GM23338 (cell line): ENCODE measurements at regions not wholly inside any gene's neighbourhood (a gene's known extent, or its start where the extent isn't known, plus 50 kb on each side); places are given as distances from the start of the nearest gene placed in this dataset.

Experiments
- ATAC-seq: fragments of 200-7000 bp; cut with Tn5 transposase; 3 replicates; pipeline ENCODE4 v1.9.1; 2020
- DNase-seq: peaks from one replicate; pipeline ENCODE4 v3.0.0-alpha.2; 2015; ENCODE audit warnings: low spot score
- H2AFZ ChIP-seq: fragments of 200-600 bp; sonication (generic); 2 replicates; pipeline ENCODE4 v1.8.0; 2016; ENCODE audit warnings: antibody characterized with exemption, mild to moderate bottlenecking, moderate library complexity
- H3F3A ChIP-seq: fragments of 200-600 bp; sonication (generic); replicated peaks from 2 replicates; pipeline ENCODE4 v1.8.0; 2017; ENCODE audit warnings: antibody characterized with exemption, mixed run types, low read depth
- H3K27ac ChIP-seq: fragments of 200-600 bp; sonication (generic); 2 replicates; pipeline ENCODE4 v1.6.1; 2016; ENCODE audit warnings: low read depth
- H3K27me3 ChIP-seq: fragments of 200-600 bp; sonication (generic); 2 replicates; pipeline ENCODE4 v1.8.0; 2016; ENCODE audit warnings: mild to moderate bottlenecking, mixed run types, moderate library complexity; ENCODE audit not compliant: insufficient read depth
- H3K36me3 ChIP-seq: fragments of 200-600 bp; sonication (generic); 2 replicates; pipeline ENCODE4 v1.8.0; 2016; ENCODE audit warnings: mild to moderate bottlenecking; ENCODE audit not compliant: insufficient read depth
- H3K4me1 ChIP-seq: fragments of 200-600 bp; sonication (generic); 2 replicates; pipeline ENCODE4 v1.8.0; 2016; ENCODE audit warnings: mild to moderate bottlenecking, moderate library complexity; ENCODE audit not compliant: insufficient read depth
- H3K4me2 ChIP-seq: fragments of 200-600 bp; sonication (generic); 2 replicates; pipeline ENCODE4 v1.7.1; 2017; ENCODE audit warnings: mixed run types
- H3K4me3 ChIP-seq: fragments of 200-600 bp; sonication (generic); 2 replicates; pipeline ENCODE4 v1.6.1; 2016; ENCODE audit warnings: mixed run types
- H3K79me2 ChIP-seq: fragments of 200-600 bp; sonication (generic); replicated peaks from 2 replicates; pipeline ENCODE4 v1.8.0; 2017; ENCODE audit warnings: mild to moderate bottlenecking; ENCODE audit not compliant: insufficient read depth
- H3K9me2 ChIP-seq: fragments of 200-600 bp; sonication (generic); 2 replicates; pipeline ENCODE4 v1.8.0; 2017; ENCODE audit not compliant: insufficient read depth
- H4K20me1 ChIP-seq: fragments of 200-600 bp; sonication (generic); replicated peaks from 2 replicates; pipeline ENCODE4 v1.8.0; 2017; ENCODE audit warnings: mild to moderate bottlenecking; ENCODE audit not compliant: insufficient read depth
- H3K27ac Mint-ChIP-seq: 2 replicates; pipeline ENCODE4 v1.8.0; 2020; ENCODE audit warnings: inconsistent platforms, mild to moderate bottlenecking, moderate library complexity, mixed read lengths
- H3K27me3 Mint-ChIP-seq: 3 replicates; pipeline ENCODE4 v1.8.0; 2022; ENCODE audit warnings: low read depth, mild to moderate bottlenecking, moderate library complexity, mixed read lengths, inconsistent platforms; ENCODE audit not compliant: insufficient read depth, poor library complexity
- H3K36me3 Mint-ChIP-seq: 3 replicates; pipeline ENCODE4 v1.8.0; 2021; ENCODE audit warnings: low read depth, mild to moderate bottlenecking, inconsistent platforms, moderate library complexity, mixed read lengths
- H3K4me1 Mint-ChIP-seq: 3 replicates; pipeline ENCODE4 v1.8.0; 2020; ENCODE audit warnings: mild to moderate bottlenecking, inconsistent platforms, mixed read lengths
- H3K4me3 Mint-ChIP-seq: 3 replicates; pipeline ENCODE4 v1.8.0; 2021; ENCODE audit warnings: moderate library complexity, mild to moderate bottlenecking, inconsistent platforms, mixed read lengths
- H3K9me3 Mint-ChIP-seq: 3 replicates; pipeline ENCODE4 v1.8.0; 2020; ENCODE audit warnings: moderate library complexity, mild to moderate bottlenecking, inconsistent platforms, mixed read lengths
- CREB1 ChIP-seq: fragments of 250-450 bp; sonication (Bioruptor Pico); IDR thresholded peaks from 2 replicates; pipeline ENCODE4 v1.5.0; 2020; ENCODE audit warnings: low read depth, mild to moderate bottlenecking, moderate library complexity
- EZH2 ChIP-seq: fragments of 200-600 bp; sonication (generic); IDR thresholded peaks from one replicate; pipeline ENCODE4 v1.8.0; 2017; ENCODE audit warnings: antibody characterized with exemption, mild to moderate bottlenecking, low read depth; ENCODE audit not compliant: unreplicated experiment
- EZH2phosphoT487 ChIP-seq: fragments of 200-600 bp; sonication (generic); IDR thresholded peaks from one replicate; pipeline ENCODE4 v1.8.1; 2018; ENCODE audit warnings: antibody characterized with exemption; ENCODE audit not compliant: unreplicated experiment
- JUNB ChIP-seq: IDR thresholded peaks from one replicate; pipeline ENCODE4 v1.6.1; 2016; ENCODE audit warnings: antibody characterized with exemption; ENCODE audit not compliant: unreplicated experiment
- NANOG ChIP-seq: IDR thresholded peaks from 2 replicates; pipeline ENCODE4 v1.6.1; 2016; ENCODE audit warnings: antibody characterized with exemption, borderline replicate concordance
- POLR2AphosphoS5 ChIP-seq: IDR thresholded peaks from 2 replicates; pipeline ENCODE4 v1.6.1; 2016; ENCODE audit warnings: antibody characterized with exemption, low read depth
- STAT1 ChIP-seq: IDR thresholded peaks from one replicate; pipeline ENCODE4 v1.6.1; 2016; ENCODE audit warnings: antibody characterized with exemption; ENCODE audit not compliant: unreplicated experiment
- ZNF114 ChIP-seq: fragments of 250-450 bp; sonication (Bioruptor Pico); IDR thresholded peaks from 2 replicates; pipeline ENCODE4 v1.5.0; 2020; ENCODE audit warnings: mild to moderate bottlenecking, moderate library complexity
- ZNF331 ChIP-seq: fragments of 250-450 bp; sonication (Bioruptor Pico); IDR thresholded peaks from 2 replicates; pipeline ENCODE4 v1.5.0; 2020; ENCODE audit warnings: low read depth, mild to moderate bottlenecking, moderate library complexity
- TF ChIP-seq, protein P1 (sequence below), 2 experiments: fragments of 200-600 bp in 1 of 2; sonication (generic) in 1 of 2; conservative IDR thresholded peaks; 2 replicates each; pipeline versions ENCODE4 v1.5.1 to v1.6.1; 2016 to 2017; ENCODE audit warnings: antibody characterized with exemption in 2 of 2, low read depth in 2 of 2, mild to moderate bottlenecking in 2 of 2, moderate library complexity in 1 of 2
- TF ChIP-seq, protein P2 (sequence below): IDR thresholded peaks from one replicate; pipeline ENCODE4 v1.6.1; 2018; ENCODE audit warnings: antibody characterized with exemption; ENCODE audit not compliant: unreplicated experiment
- TF ChIP-seq, protein P3 (sequence below): IDR thresholded peaks from 2 replicates; pipeline ENCODE4 v1.6.1; 2016; ENCODE audit warnings: antibody characterized with exemption
- TF ChIP-seq, protein P4 (sequence below): fragments of 250-450 bp; sonication (Bioruptor Pico); IDR thresholded peaks from 2 replicates; pipeline ENCODE4 v1.5.0; 2020; ENCODE audit warnings: mild to moderate bottlenecking, moderate library complexity

DNA sequence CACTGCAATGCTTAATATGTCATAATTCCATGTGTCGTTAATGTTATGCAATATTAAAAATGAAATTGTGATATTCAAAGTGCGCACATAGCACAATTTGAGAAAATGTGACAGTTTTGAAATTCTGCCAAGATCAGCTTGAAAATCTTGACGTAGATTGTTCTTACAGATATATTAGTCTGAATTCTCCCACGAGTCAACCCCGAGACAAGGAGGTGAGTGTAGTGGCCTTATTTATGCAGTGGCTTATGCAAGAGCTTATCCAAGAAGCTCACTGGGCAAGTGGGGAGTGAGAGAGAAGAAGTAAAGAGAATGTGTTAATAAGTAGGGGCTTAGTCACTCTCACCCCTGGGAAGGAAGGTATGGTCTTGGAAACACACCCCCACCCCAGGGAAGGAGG is 286.1 kb upstream of the STS start:
- H3K9me2 ChIP-seq, result no peaks in the 10 kb centered on the region
- H3K4me3 ChIP-seq, result no peak overlapping the region
- H2AFZ ChIP-seq, result no peak overlapping the region
- Mint-ChIP-seq H3K27ac (no peak overlapping the region), H3K4me1 (peaks cover 10% of the 10 kb centered on the region), H3K9me3 (peaks cover 49% of the 10 kb centered on the region), H3K36me3 (peaks cover 56% of the 10 kb centered on the region), H3K27me3 (no peaks in the 10 kb centered on the region), H3K4me3 (no peak overlapping the region)
- H4K20me1 ChIP-seq, result no peaks in the 10 kb centered on the region
- H3K79me2 ChIP-seq, result no peaks in the 10 kb centered on the region
- no peaks in the 10 kb centered on the region for H3K27me3 ChIP-seq
- DNase-seq (no peak), ATAC-seq (no peak)
- no peak overlapping the region for H3K4me2 ChIP-seq
- peaks cover 14% of the 10 kb centered on the region for H3K4me1 ChIP-seq
- no peak for TF ChIP-seq JUNB
- no peak for TF ChIP-seq EZH2
- TF ChIP-seq, protein P1, sequence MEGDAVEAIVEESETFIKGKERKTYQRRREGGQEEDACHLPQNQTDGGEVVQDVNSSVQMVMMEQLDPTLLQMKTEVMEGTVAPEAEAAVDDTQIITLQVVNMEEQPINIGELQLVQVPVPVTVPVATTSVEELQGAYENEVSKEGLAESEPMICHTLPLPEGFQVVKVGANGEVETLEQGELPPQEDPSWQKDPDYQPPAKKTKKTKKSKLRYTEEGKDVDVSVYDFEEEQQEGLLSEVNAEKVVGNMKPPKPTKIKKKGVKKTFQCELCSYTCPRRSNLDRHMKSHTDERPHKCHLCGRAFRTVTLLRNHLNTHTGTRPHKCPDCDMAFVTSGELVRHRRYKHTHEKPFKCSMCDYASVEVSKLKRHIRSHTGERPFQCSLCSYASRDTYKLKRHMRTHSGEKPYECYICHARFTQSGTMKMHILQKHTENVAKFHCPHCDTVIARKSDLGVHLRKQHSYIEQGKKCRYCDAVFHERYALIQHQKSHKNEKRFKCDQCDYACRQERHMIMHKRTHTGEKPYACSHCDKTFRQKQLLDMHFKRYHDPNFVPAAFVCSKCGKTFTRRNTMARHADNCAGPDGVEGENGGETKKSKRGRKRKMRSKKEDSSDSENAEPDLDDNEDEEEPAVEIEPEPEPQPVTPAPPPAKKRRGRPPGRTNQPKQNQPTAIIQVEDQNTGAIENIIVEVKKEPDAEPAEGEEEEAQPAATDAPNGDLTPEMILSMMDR (conservative IDR thresholded peaks at IDR 0.05; ENCODE audit: low read depth in 2 of 2), result no peak
- TF ChIP-seq, protein P2, sequence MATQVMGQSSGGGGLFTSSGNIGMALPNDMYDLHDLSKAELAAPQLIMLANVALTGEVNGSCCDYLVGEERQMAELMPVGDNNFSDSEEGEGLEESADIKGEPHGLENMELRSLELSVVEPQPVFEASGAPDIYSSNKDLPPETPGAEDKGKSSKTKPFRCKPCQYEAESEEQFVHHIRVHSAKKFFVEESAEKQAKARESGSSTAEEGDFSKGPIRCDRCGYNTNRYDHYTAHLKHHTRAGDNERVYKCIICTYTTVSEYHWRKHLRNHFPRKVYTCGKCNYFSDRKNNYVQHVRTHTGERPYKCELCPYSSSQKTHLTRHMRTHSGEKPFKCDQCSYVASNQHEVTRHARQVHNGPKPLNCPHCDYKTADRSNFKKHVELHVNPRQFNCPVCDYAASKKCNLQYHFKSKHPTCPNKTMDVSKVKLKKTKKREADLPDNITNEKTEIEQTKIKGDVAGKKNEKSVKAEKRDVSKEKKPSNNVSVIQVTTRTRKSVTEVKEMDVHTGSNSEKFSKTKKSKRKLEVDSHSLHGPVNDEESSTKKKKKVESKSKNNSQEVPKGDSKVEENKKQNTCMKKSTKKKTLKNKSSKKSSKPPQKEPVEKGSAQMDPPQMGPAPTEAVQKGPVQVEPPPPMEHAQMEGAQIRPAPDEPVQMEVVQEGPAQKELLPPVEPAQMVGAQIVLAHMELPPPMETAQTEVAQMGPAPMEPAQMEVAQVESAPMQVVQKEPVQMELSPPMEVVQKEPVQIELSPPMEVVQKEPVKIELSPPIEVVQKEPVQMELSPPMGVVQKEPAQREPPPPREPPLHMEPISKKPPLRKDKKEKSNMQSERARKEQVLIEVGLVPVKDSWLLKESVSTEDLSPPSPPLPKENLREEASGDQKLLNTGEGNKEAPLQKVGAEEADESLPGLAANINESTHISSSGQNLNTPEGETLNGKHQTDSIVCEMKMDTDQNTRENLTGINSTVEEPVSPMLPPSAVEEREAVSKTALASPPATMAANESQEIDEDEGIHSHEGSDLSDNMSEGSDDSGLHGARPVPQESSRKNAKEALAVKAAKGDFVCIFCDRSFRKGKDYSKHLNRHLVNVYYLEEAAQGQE, result no peak
- no peak for TF ChIP-seq NANOG
- TF ChIP-seq CREB1, result no peak
- TF ChIP-seq EZH2phosphoT487, result no peak
- no peak for TF ChIP-seq POLR2AphosphoS5
- no peak for TF ChIP-seq ZNF331 (CRISPR knock-in tag)
- TF ChIP-seq, protein P3, sequence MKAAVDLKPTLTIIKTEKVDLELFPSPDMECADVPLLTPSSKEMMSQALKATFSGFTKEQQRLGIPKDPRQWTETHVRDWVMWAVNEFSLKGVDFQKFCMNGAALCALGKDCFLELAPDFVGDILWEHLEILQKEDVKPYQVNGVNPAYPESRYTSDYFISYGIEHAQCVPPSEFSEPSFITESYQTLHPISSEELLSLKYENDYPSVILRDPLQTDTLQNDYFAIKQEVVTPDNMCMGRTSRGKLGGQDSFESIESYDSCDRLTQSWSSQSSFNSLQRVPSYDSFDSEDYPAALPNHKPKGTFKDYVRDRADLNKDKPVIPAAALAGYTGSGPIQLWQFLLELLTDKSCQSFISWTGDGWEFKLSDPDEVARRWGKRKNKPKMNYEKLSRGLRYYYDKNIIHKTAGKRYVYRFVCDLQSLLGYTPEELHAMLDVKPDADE, result no peak
- no peak for TF ChIP-seq ZNF114
- no peak for TF ChIP-seq STAT1
- TF ChIP-seq, protein P4, sequence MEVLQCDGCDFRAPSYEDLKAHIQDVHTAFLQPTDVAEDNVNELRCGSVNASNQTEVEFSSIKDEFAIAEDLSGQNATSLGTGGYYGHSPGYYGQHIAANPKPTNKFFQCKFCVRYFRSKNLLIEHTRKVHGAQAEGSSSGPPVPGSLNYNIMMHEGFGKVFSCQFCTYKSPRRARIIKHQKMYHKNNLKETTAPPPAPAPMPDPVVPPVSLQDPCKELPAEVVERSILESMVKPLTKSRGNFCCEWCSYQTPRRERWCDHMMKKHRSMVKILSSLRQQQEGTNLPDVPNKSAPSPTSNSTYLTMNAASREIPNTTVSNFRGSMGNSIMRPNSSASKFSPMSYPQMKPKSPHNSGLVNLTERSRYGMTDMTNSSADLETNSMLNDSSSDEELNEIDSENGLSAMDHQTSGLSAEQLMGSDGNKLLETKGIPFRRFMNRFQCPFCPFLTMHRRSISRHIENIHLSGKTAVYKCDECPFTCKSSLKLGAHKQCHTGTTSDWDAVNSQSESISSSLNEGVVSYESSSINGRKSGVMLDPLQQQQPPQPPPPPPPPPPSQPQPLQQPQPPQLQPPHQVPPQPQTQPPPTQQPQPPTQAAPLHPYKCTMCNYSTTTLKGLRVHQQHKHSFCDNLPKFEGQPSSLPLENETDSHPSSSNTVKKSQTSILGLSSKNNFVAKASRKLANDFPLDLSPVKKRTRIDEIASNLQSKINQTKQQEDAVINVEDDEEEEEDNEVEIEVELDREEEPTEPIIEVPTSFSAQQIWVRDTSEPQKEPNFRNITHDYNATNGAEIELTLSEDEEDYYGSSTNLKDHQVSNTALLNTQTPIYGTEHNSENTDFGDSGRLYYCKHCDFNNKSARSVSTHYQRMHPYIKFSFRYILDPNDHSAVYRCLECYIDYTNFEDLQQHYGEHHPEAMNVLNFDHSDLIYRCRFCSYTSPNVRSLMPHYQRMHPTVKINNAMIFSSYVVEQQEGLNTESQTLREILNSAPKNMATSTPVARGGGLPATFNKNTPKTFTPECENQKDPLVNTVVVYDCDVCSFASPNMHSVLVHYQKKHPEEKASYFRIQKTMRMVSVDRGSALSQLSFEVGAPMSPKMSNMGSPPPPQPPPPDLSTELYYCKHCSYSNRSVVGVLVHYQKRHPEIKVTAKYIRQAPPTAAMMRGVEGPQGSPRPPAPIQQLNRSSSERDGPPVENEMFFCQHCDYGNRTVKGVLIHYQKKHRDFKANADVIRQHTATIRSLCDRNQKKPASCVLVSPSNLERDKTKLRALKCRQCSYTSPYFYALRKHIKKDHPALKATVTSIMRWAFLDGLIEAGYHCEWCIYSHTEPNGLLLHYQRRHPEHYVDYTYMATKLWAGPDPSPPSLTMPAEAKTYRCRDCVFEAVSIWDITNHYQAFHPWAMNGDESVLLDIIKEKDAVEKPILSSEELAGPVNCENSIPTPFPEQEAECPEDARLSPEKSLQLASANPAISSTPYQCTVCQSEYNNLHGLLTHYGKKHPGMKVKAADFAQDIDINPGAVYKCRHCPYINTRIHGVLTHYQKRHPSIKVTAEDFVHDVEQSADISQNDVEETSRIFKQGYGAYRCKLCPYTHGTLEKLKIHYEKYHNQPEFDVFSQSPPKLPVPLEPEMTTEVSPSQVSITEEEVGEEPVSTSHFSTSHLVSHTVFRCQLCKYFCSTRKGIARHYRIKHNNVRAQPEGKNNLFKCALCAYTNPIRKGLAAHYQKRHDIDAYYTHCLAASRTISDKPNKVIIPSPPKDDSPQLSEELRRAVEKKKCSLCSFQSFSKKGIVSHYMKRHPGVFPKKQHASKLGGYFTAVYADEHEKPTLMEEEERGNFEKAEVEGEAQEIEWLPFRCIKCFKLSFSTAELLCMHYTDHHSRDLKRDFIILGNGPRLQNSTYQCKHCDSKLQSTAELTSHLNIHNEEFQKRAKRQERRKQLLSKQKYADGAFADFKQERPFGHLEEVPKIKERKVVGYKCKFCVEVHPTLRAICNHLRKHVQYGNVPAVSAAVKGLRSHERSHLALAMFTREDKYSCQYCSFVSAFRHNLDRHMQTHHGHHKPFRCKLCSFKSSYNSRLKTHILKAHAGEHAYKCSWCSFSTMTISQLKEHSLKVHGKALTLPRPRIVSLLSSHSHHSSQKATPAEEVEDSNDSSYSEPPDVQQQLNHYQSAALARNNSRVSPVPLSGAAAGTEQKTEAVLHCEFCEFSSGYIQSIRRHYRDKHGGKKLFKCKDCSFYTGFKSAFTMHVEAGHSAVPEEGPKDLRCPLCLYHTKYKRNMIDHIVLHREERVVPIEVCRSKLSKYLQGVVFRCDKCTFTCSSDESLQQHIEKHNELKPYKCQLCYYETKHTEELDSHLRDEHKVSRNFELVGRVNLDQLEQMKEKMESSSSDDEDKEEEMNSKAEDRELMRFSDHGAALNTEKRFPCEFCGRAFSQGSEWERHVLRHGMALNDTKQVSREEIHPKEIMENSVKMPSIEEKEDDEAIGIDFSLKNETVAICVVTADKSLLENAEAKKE (CRISPR knock-in tag), result no peak
- no peak overlapping the region for H3K27ac ChIP-seq
- no peaks in the 10 kb centered on the region for H3F3A ChIP-seq
- H3K36me3 ChIP-seq, result no peaks in the 10 kb centered on the region
